CD4-positive, alpha-beta T cell treated with Interleukin-4 for 4 hours (primary cell): ENCODE measurements at regions not wholly inside any gene's neighbourhood (a gene's known extent, or its start where the extent isn't known, plus 50 kb on each side); places are given as distances from the start of the nearest gene placed in this dataset.

ENCODE experiments used
- DNase-seq: peaks from one replicate; pipeline ENCODE4 v3.0.0-alpha.2; 2020

GRCh38 chr10:44020322-44021111, 364.4 kb downstream of the CXCL12 start:
- DNase-seq: no peak

GRCh38 chr10:44017483-44018145, 367.3 kb downstream of the CXCL12 start:
- no peak for DNase-seq

- no peak for DNase-seq
These were observed 368.1 kb downstream of the CXCL12 start for GRCh38 chr10:44016589-44017482.

GRCh38 chr10:44015702-44016500, 367.2 kb upstream of the ZNF32 start:
- no peak for DNase-seq

- no peak for DNase-seq
These were observed 366.1 kb upstream of the ZNF32 start for GRCh38 chr10:44014644-44015250.

GRCh38 chr10:44013981-44014380, 365.3 kb upstream of the ZNF32 start:
- no peak for DNase-seq

- DNase-seq: no peak
These were observed 364.2 kb upstream of the ZNF32 start for GRCh38 chr10:44012921-44013320.

GRCh38 chr10:44011603-44011981, 362.9 kb upstream of the ZNF32 start:
- DNase-seq: no peak

GRCh38 chr10:44010873-44011602, 362.4 kb upstream of the ZNF32 start:
- DNase-seq: no peak

GRCh38 chr10:44009891-44010632, 361.4 kb upstream of the ZNF32 start:
- DNase-seq: no peak

- DNase-seq: no peak
These were observed 360.4 kb upstream of the ZNF32 start for GRCh38 chr10:44008917-44009709.

- no peak for DNase-seq
These were observed 359.7 kb upstream of the ZNF32 start for GRCh38 chr10:44008270-44008916.

- DNase-seq: no peak
These were observed 358.1 kb upstream of the ZNF32 start for GRCh38 chr10:44006771-44007170.

GRCh38 chr10:44005788-44006099, 357.1 kb upstream of the ZNF32 start:
- no peak for DNase-seq

GRCh38 chr10:44004913-44005787, 356.5 kb upstream of the ZNF32 start:
- DNase-seq: no peak

GRCh38 chr10:43998021-43998809, 349.5 kb upstream of the ZNF32 start:
- DNase-seq: no peak

GRCh38 chr10:43997330-43997729, 348.6 kb upstream of the ZNF32 start:
- DNase-seq: no peak

GRCh38 chr10:43994539-43994938, 345.9 kb upstream of the ZNF32 start:
- no peak for DNase-seq
